A673 (cell line): ENCODE measurements at regions not wholly inside any gene's neighbourhood (a gene's known extent, or its start where the extent isn't known, plus 50 kb on each side); places are given as distances from the start of the nearest gene placed in this dataset.

Source experiments
- BruUV-seq: library from RNA; stranded (reverse); fragments of 400-500 nt; replicated peaks from 2 replicates; lab custom pipeline; 2021; lab: Mats Ljungman, UMichigan
- CTCF ChIA-PET: fragments of 300-600 bp; sonication (Branson Sonifier 250); formaldehyde crosslinking; loops from one replicate; lab custom pipeline; 2022; ENCODE audit warnings: antibody characterized with exemption; lab: Charles Lee
- POLR2A ChIA-PET: fragments of 300-600 bp; sonication (Branson Sonifier 250); formaldehyde crosslinking; loops from one replicate; lab custom pipeline; 2022; ENCODE audit warnings: antibody characterized with exemption; ENCODE audit not compliant: low non-redundant PET; lab: Charles Lee
- DNase-seq: peaks from one replicate; pipeline ENCODE4 v3.0.0-alpha.2; 2015; ENCODE audit warnings: low spot score
- H3K27ac ChIP-seq: fragments of 200-600 bp; sonication (generic); 2 replicates; pipeline ENCODE4 v1.5.1; 2016; ENCODE audit warnings: mixed run types, low read depth, mild to moderate bottlenecking, mixed read lengths, antibody characterized with exemption, low read length; ENCODE audit not compliant: poor library complexity, severe bottlenecking
- H3K27me3 ChIP-seq: fragments of 200-600 bp; sonication (generic); replicated peaks from 2 replicates; pipeline ENCODE4 v1.6.1; 2017; ENCODE audit warnings: mixed run types, low read depth, mild to moderate bottlenecking, mixed read lengths, antibody characterized with exemption, low read length; ENCODE audit not compliant: insufficient read depth, poor library complexity
- H3K36me3 ChIP-seq: fragments of 200-600 bp; sonication (generic); 2 replicates; pipeline ENCODE4 v1.6.1; 2016; ENCODE audit warnings: mixed run types, mild to moderate bottlenecking, mixed read lengths, antibody characterized with exemption, low read length; ENCODE audit not compliant: insufficient read depth, poor library complexity, severe bottlenecking
- H3K4me1 ChIP-seq: fragments of 200-600 bp; sonication (generic); 2 replicates; pipeline ENCODE4 v1.6.1; 2017; ENCODE audit warnings: mixed run types, mild to moderate bottlenecking, mixed read lengths, antibody characterized with exemption, low read length; ENCODE audit not compliant: insufficient read depth, poor library complexity, severe bottlenecking
- H3K4me3 ChIP-seq: fragments of 200-600 bp; sonication (generic); 2 replicates; pipeline ENCODE4 v1.5.1; 2016; ENCODE audit warnings: low read depth, mixed run types, mild to moderate bottlenecking, mixed read lengths, low read length; ENCODE audit not compliant: poor library complexity, severe bottlenecking
- H3K9me3 ChIP-seq: fragments of 200-600 bp; sonication (generic); 2 replicates; pipeline ENCODE4 v1.6.1; 2016; ENCODE audit warnings: mixed run types, low read depth, mild to moderate bottlenecking, mixed read lengths, antibody characterized with exemption, low read length; ENCODE audit not compliant: poor library complexity, severe bottlenecking
- EZH2 ChIP-seq: fragments of 200-600 bp; sonication (generic); IDR thresholded peaks from 2 replicates; pipeline ENCODE4 v1.6.1; 2017; ENCODE audit warnings: borderline replicate concordance, low read depth, mild to moderate bottlenecking, mixed read lengths, antibody characterized with exemption, low read length; ENCODE audit not compliant: poor library complexity, severe bottlenecking
- intact Hi-C: fragments of 100-400 bp; cut with micrococcal nuclease; formaldehyde crosslinking; loops from one replicate; pipeline ENCODE4 v1.10.0; 2022; ENCODE audit not compliant: unreplicated experiment
- TF ChIP-seq, protein P1 (sequence below): fragments of 300-800, 200-600 bp; sonication (generic); conservative IDR thresholded peaks from 2 replicates; pipeline ENCODE4 v1.5.1; 2017; ENCODE audit warnings: low read depth, mild to moderate bottlenecking, antibody characterized with exemption, low read length, moderate library complexity, mixed read lengths

DNA sequence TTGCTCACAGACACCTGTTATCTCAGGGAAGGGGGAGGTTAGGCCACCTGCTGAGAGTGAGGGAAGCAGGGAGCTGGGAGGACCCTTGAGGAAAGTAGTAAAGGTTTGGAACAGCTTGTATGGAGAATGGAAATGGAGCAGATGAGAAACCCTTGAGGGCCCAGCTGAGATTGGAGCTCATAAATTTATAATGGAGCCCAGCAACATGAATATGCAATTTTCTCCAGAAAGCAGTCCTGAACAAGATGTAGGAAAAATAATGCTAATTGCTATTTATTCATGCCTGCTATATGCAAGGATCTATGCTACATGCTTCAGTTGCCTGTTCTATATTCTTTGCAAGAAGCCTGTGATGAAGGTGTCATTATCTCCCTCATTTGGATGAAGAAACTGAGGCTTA lies 67.5 kb upstream of the LEF1 start:
- ChIA-PET POLR2A (no interaction called here), CTCF (no interaction called here)
- no peak for TF ChIP-seq EZH2
- TF ChIP-seq, protein P1, sequence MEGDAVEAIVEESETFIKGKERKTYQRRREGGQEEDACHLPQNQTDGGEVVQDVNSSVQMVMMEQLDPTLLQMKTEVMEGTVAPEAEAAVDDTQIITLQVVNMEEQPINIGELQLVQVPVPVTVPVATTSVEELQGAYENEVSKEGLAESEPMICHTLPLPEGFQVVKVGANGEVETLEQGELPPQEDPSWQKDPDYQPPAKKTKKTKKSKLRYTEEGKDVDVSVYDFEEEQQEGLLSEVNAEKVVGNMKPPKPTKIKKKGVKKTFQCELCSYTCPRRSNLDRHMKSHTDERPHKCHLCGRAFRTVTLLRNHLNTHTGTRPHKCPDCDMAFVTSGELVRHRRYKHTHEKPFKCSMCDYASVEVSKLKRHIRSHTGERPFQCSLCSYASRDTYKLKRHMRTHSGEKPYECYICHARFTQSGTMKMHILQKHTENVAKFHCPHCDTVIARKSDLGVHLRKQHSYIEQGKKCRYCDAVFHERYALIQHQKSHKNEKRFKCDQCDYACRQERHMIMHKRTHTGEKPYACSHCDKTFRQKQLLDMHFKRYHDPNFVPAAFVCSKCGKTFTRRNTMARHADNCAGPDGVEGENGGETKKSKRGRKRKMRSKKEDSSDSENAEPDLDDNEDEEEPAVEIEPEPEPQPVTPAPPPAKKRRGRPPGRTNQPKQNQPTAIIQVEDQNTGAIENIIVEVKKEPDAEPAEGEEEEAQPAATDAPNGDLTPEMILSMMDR = no peak
- H3K27me3 ChIP-seq = peaks cover 5% of the 10 kb centered on the region
- DNase-seq = peak; percentile 6
- H3K9me3 ChIP-seq = no peaks in the 10 kb centered on the region
- H3K27ac ChIP-seq = no peak overlapping the region
- intact Hi-C loops = no loop called here
- no peak overlapping the region for H3K4me3 ChIP-seq
- no peaks in the 10 kb centered on the region for H3K36me3 ChIP-seq
- no peaks in the 10 kb centered on the region for H3K4me1 ChIP-seq
- no TSS peak for BruUV-seq

DNA sequence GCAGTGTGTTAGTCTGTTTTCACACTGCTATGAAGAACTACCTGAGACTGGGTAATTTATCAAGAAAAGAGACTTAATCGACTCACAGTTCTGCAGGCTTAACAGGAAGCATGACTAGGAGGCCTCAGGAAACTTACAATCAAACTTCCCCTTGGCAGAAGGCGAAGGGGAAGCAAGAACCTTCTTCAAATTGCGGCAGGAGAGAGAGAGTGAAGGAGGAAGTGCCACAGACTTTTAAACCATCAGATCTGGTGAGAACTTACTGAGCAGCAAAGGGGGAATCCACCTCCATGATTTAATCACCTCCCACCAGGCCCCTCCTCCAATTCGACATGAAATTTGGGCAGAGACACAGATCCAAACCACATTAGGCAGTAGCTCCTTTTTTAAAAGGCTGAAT lies 59.2 kb upstream of the LEF1 start:
- H3K36me3 ChIP-seq = no peaks in the 10 kb centered on the region
- H3K27me3 ChIP-seq = no peaks in the 10 kb centered on the region
- no TSS peak for BruUV-seq
- CTCF ChIA-PET = no interaction called here
- H3K4me1 ChIP-seq = no peaks in the 10 kb centered on the region
- intact Hi-C loops = loop anchor here (1.0 kb wide), 1 partner anchor 13 kb away; no protein-coding TSS in a partner anchor
- no peak overlapping the region for H3K4me3 ChIP-seq
- H3K27ac ChIP-seq = no peak overlapping the region
- TF ChIP-seq EZH2 = no peak
- TF ChIP-seq, protein P1 = no peak
- POLR2A ChIA-PET = no interaction called here
- DNase-seq = no peak
- H3K9me3 ChIP-seq = no peaks in the 10 kb centered on the region

DNA sequence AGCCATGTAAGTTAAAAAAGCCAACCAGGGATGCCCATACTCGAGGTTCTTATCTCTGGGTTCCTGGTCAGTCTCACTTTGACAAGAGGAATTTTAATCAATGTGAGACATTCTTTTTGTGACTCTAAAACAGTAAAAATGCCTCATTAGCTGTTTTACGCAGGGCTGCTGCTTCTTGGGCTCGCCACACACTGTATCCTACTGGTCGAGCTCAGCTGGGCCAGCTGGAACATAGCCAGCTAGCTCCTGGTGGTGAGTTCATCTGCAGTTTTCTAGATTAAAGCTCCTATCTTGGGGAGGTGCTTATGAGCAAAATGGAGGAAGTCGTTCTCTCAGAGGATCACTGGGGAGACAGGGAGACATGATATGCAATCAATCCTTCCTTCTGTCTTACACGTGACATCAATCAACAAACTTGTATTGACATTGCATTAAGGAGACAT lies 55.9 kb upstream of the LEF1 start:
- Histone ChIP-seq H3K36me3 (no peaks in the 10 kb centered on the region), H3K27me3 (no peaks in the 10 kb centered on the region), H3K4me1 (no peaks in the 10 kb centered on the region), H3K27ac (no peak overlapping the region), H3K4me3 (no peak overlapping the region), H3K9me3 (no peaks in the 10 kb centered on the region)
- intact Hi-C loops = no loop called here
- peak; percentile 41 for DNase-seq
- ChIA-PET CTCF (no interaction called here), POLR2A (no interaction called here)
- TF ChIP-seq EZH2 = no peak
- TF ChIP-seq, protein P1 = no peak
- BruUV-seq = no TSS peak
